ENCODE measurements at regions not wholly inside any gene's neighbourhood (a gene's known extent, or its start where the extent isn't known, plus 50 kb on each side); places are given as distances from the start of the nearest gene placed in this dataset.

DNA sequence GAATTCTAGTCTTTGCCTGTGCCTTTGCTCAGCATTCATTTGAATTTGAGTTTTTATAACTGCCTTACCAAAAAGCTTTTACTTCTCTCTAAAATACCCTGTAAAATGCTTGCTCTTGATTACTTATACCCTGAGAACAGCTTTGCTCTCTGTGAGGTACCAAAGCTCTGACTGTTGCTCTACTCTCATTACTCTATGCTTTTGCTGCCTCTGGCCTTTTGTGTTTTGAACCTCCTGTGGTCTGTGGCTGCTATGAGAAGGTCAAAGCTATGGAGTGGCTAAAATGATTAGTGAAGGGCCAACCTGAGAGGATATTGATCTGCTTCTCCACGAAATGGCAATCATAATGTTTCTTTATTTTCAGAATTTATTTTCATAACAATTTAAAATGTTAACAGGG is 375.6 kb upstream of the IMPG1 start:
- DNase-seq (ENCODE audit: low spot score in 2 of 2, unreplicated experiment in 2 of 2): no peak
- no peak overlapping the region for H3K27ac Mint-ChIP-seq

DNA sequence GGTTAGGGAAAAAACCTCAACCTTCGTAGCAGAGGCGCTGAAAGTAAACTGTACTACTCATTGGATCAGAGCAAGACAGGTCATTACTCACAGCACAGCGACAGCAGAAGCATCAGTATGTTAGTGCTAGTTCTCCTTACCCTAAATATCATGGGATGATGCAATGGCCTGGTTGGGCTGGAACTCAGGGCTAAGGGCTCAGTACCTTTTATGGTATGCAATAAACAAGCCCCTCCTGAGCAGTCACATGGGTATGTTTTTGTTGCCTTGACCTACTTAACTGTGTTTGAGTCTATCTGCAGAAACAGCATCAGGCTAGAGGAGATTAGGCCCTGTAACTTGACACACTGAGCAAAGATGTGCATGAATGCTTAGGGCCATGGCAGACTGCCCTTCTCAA is 369.4 kb upstream of the IMPG1 start:
- DNase-seq (ENCODE audit: low spot score in 2 of 2, unreplicated experiment in 2 of 2): no peak
- TF ChIP-seq, protein P1, sequence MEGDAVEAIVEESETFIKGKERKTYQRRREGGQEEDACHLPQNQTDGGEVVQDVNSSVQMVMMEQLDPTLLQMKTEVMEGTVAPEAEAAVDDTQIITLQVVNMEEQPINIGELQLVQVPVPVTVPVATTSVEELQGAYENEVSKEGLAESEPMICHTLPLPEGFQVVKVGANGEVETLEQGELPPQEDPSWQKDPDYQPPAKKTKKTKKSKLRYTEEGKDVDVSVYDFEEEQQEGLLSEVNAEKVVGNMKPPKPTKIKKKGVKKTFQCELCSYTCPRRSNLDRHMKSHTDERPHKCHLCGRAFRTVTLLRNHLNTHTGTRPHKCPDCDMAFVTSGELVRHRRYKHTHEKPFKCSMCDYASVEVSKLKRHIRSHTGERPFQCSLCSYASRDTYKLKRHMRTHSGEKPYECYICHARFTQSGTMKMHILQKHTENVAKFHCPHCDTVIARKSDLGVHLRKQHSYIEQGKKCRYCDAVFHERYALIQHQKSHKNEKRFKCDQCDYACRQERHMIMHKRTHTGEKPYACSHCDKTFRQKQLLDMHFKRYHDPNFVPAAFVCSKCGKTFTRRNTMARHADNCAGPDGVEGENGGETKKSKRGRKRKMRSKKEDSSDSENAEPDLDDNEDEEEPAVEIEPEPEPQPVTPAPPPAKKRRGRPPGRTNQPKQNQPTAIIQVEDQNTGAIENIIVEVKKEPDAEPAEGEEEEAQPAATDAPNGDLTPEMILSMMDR (IDR thresholded peaks at IDR 0.05; ENCODE audit: unreplicated experiment): no peak
- Mint-ChIP-seq H3K4me1 (peaks cover 30% of the 10 kb centered on the region), H3K9me3 (peaks cover 11% of the 10 kb centered on the region), H3K27ac (no peak overlapping the region), H3K4me3 (no peak overlapping the region), H3K27me3 (ENCODE audit: low read depth) (no peaks in the 10 kb centered on the region), H3K36me3 (no peaks in the 10 kb centered on the region)

More for the DNA sequence above, 375.6 kb upstream of the IMPG1 start:
- peaks cover 15% of the 10 kb centered on the region for H3K9me3 Mint-ChIP-seq
- H3K4me3 Mint-ChIP-seq: no peak overlapping the region
- H3K36me3 Mint-ChIP-seq: no peaks in the 10 kb centered on the region
- no peaks in the 10 kb centered on the region for H3K27me3 Mint-ChIP-seq (ENCODE audit: low read depth)
- TF ChIP-seq, protein P1 (IDR thresholded peaks at IDR 0.05; ENCODE audit: unreplicated experiment): no peak
- no peaks in the 10 kb centered on the region for H3K4me1 Mint-ChIP-seq

DNA sequence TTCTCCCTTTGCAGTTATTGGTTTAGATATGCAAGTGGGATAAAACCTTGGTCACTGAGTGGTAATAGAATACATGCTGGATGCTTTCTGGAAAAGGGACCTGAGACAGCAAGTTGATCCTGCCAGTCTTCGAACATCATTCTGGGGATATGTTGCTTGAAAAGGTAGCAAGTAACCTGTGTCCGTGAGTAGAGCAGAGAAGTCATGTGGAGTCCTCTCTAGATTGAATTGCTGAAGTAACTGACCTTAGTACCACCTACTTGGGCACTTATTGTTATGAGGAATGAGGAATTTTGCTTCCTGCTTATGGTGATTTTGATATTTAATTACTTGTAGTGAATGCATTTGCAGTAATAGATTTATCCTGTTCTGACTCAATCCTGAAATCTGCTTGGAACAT is 367.3 kb upstream of the IMPG1 start:
- no peaks in the 10 kb centered on the region for H3K27me3 Mint-ChIP-seq (ENCODE audit: low read depth)
- no peak for DNase-seq (ENCODE audit: low spot score in 2 of 2, unreplicated experiment in 2 of 2)
- H3K27ac Mint-ChIP-seq: no peak overlapping the region
- H3K4me1 Mint-ChIP-seq: peaks cover 30% of the 10 kb centered on the region
- no peaks in the 10 kb centered on the region for H3K9me3 Mint-ChIP-seq
- no peaks in the 10 kb centered on the region for H3K36me3 Mint-ChIP-seq
- H3K4me3 Mint-ChIP-seq: no peak overlapping the region
- TF ChIP-seq, protein P1 (IDR thresholded peaks at IDR 0.05; ENCODE audit: unreplicated experiment): no peak

DNA sequence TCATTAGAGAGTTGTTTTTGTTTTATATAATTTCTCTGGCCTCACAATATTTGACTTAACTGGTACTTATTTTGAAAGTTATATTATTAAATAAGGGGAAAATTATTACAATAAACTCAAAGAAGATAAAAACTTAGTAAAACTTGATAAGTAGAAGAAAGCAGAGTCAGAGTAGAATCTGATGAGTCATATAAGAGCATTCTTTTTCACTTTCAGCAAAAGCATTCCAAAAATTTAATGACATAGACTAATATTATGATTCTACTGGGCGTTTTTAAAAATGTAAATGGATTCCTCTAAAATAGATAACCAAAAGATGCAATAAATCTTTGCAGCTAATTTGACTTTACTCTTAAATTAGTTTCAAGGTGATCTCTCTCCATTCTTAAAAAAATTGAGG is 366.3 kb upstream of the IMPG1 start:
- Mint-ChIP-seq H3K4me3 (no peak overlapping the region), H3K9me3 (no peaks in the 10 kb centered on the region), H3K36me3 (no peaks in the 10 kb centered on the region), H3K4me1 (peaks cover 30% of the 10 kb centered on the region), H3K27ac (no peak overlapping the region), H3K27me3 (ENCODE audit: low read depth) (no peaks in the 10 kb centered on the region)
- TF ChIP-seq, protein P1 (IDR thresholded peaks at IDR 0.05; ENCODE audit: unreplicated experiment): no peak
- DNase-seq (ENCODE audit: low spot score in 2 of 2, unreplicated experiment in 2 of 2): no peak

DNA sequence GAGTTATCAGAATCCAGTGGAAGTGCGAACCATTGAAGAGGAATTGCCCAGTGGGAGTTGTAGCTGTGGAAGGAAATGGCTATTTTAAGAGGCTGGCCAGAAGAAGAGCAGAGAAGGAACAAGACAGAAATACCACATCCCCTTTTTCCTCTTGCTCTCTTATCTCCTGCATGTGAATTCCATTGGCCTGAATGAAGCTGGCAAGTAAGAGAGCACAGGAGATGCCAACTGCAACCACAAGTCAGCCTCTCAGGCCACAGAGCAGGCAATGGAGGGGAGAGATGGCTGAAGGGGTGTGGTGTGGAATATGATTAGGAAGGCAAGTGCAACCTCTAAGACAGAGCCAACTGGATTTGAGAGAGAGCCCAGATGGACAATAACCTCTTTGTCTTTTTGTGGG is 362.7 kb upstream of the IMPG1 start:
- Mint-ChIP-seq H3K4me1 (peaks cover 19% of the 10 kb centered on the region), H3K9me3 (no peaks in the 10 kb centered on the region), H3K27ac (no peak overlapping the region), H3K27me3 (ENCODE audit: low read depth) (no peaks in the 10 kb centered on the region), H3K36me3 (no peaks in the 10 kb centered on the region), H3K4me3 (no peak overlapping the region)
- DNase-seq (ENCODE audit: low spot score in 2 of 2, unreplicated experiment in 2 of 2): no peak
- TF ChIP-seq, protein P1 (IDR thresholded peaks at IDR 0.05; ENCODE audit: unreplicated experiment): no peak
